Large intestine (tissue), 3 donors: ENCODE measurements at regions not wholly inside any gene's neighbourhood (a gene's known extent, or its start where the extent isn't known, plus 50 kb on each side); places are given as distances from the start of the nearest gene placed in this dataset.
"Not testable (repeated sequence)": the region's sequence is repeated elsewhere in the genome, so short reads cannot be mapped to it uniquely, and the experiment has no call there.

ENCODE experiments used
- DNase-seq, 2 donors: peaks; one replicate each; pipeline versions ENCODE4 v3.0.0 to v3.0.0-alpha.2; 2013
- H3K27ac ChIP-seq: one replicate; pipeline ENCODE4 v1.5.1; 2013; ENCODE audit warnings: low read length
- H3K27me3 ChIP-seq: 2 replicates; pipeline ENCODE4 v1.6.1; 2013; ENCODE audit warnings: low read length; ENCODE audit not compliant: control insufficient read depth, insufficient read depth
- H3K36me3 ChIP-seq: 2 replicates; pipeline ENCODE4 v1.6.1; 2013; ENCODE audit warnings: low read length; ENCODE audit not compliant: control insufficient read depth, insufficient read depth
- H3K4me1 ChIP-seq: one replicate; pipeline ENCODE4 v1.6.1; 2013; ENCODE audit warnings: low read length; ENCODE audit not compliant: control insufficient read depth, insufficient read depth
- H3K4me3 ChIP-seq: one replicate; pipeline ENCODE4 v1.5.1; 2013; ENCODE audit warnings: low read length
- H3K9me3 ChIP-seq: one replicate; pipeline ENCODE4 v1.6.1; 2013; ENCODE audit warnings: mild to moderate bottlenecking, low read depth, low read length, moderate library complexity; ENCODE audit not compliant: control insufficient read depth
- WGBS: methylation state at CpG from one replicate; pipeline ENCODE4 v1.1.5; 2013; ENCODE audit warnings: low lambda C conversion rate; ENCODE audit not compliant: insufficient coverage; 5-methylcytosine and 5-hydroxymethylcytosine counted together

DNA sequence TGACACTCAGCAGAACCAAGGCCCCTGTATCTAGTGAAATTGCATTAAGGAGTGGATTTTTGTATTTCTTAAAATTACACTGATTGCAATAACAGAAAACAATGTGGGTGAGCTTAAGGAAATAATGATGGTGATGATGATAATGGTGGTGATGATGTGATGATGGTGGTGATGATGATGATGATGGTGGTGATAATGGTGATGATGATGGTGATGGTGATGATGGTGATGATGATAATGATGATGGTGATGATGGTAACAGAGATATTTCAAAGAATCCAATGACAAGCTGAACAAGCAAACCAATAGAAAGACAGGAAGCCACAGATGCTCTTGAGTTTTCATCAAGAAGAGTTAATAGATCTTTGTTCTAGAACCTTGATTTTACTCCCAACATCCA lies 630.7 kb upstream of the AUTS2 start:
- no peak for DNase-seq
- H3K4me3 ChIP-seq: no peak overlapping the region
- no peaks in the 10 kb centered on the region for H3K9me3 ChIP-seq
- no peak overlapping the region for H3K27ac ChIP-seq
- H3K4me1 ChIP-seq: no peaks in the 10 kb centered on the region
- H3K36me3 ChIP-seq: no peaks in the 10 kb centered on the region
- no peaks in the 10 kb centered on the region for H3K27me3 ChIP-seq

DNA sequence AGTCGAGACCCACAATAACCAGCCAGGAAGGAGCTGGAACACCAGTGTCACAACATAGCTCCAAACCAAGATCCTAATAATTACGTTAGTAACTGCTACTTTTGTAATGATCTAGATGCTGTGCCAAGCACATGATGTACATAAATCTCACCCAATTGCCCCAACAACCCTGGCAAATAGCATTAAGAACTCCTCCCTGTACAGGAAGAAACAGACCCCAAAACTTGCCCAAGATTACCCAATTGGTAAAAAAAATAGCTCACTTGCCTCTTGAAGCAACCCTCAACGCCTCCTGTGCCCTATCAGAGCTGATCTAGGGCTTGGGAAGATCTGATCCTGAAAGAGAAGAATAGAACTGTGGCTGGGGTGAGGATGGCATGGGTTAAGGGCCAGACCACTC lies 628.7 kb upstream of the AUTS2 start:
- Histone ChIP-seq H3K36me3 (no peaks in the 10 kb centered on the region), H3K27me3 (no peaks in the 10 kb centered on the region), H3K4me3 (no peak overlapping the region), H3K27ac (no peak overlapping the region), H3K4me1 (no peaks in the 10 kb centered on the region), H3K9me3 (no peaks in the 10 kb centered on the region)
- no CpG with 5 or more reads among the region's 3 CpGs for WGBS
- no peak for DNase-seq

DNA sequence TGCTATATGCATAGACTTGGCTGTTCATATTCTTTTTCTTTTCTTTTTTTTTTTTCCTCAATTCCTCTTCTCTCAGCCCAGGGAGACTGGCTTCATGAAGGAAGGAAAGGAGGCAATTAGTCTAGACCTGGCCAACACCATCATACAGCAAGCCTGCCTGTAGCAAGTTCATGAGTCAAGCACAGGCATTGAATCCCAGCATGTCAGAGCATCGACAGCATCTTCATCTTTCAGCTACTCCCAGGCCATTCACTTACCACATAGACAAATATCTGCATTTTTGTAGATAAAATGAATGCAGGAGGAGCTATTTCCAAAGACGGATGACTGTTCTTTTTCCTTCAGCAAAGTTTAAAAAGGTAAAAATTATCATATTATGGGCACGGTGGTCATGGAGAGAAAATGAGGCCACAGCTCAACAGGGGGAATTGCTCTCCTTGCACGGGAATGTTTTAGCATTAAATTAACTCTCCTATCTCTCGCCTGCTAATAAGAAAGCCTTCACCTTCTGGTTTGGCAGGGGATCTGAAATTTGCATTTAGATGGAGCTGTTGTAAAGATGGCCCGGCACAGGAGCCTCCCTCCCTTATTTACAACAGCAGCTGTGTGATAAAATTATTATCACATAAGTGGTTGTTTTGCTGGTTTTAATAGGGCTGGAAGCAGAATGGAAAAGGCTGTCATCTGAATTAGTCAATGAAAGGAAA lies 626.5 kb upstream of the AUTS2 start:
- H3K27ac ChIP-seq: no peak overlapping the region
- H3K4me1 ChIP-seq: no peaks in the 10 kb centered on the region
- H3K27me3 ChIP-seq: no peaks in the 10 kb centered on the region
- H3K4me3 ChIP-seq: no peak overlapping the region
- WGBS: 75% methylated on average over 1 of the region's 6 CpGs
- no peaks in the 10 kb centered on the region for H3K9me3 ChIP-seq
- no peaks in the 10 kb centered on the region for H3K36me3 ChIP-seq
- no peak for DNase-seq

DNA sequence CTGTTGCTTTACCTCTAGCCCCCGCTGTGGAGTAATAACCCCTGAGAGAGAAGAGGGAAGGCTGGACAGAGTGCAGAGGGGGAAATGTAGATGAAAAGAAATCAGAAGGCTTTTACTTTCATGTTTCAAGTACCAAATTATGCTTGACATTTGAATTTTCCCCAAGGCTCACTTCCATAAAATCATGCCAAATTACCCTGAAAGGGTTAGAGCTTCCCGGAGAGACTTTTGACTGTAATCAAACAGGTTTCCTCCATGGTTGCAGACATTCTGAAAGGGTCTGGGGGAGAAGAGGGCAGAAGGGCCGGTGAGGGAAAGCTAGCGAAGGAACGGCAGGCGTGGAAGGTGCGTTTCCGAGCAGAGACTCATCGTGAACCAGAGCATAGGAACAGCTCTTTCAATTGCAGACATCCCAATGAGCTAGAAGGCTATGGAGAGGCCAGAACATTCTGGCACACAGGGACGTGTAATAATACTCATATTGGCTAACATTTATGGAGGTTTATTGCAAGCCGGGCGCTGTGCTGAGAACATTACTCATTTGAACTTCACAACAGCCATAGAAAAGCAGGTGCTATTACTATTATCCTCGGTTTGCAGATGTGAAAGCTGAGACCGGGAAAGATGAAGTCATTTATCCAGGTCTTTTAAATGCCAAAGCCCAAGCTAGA lies 620.8 kb upstream of the AUTS2 start:
- Histone ChIP-seq H3K27me3 (no peaks in the 10 kb centered on the region), H3K4me1 (no peaks in the 10 kb centered on the region), H3K27ac (no peak overlapping the region), H3K4me3 (no peak overlapping the region), H3K9me3 (no peaks in the 10 kb centered on the region), H3K36me3 (no peaks in the 10 kb centered on the region)
- no peak for DNase-seq
- WGBS: 60% methylated on average over 2 of the region's 14 CpGs

DNA sequence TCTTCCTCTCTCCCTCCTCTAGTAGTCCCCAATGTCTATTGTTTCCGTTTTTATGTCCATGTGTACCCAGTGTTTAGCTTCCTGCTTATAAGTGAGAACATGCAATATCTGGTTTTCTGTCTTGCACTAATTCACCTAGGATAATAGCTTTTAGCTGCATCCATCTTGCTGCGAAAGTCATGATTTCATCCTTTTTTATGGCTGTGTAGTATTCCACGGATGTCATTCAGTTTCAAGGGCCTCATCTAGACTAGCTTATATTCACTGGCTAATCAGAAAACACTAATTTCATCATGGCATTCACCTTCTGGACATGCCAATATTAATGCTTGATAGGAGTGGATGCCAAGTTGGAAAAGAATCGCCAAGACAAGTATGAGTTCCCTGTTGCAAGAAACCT lies 619.6 kb upstream of the AUTS2 start:
- Histone ChIP-seq H3K36me3 (no peaks in the 10 kb centered on the region), H3K27ac (no peak overlapping the region), H3K4me1 (no peaks in the 10 kb centered on the region), H3K9me3 (no peaks in the 10 kb centered on the region), H3K27me3 (no peaks in the 10 kb centered on the region), H3K4me3 (no peak overlapping the region)
- DNase-seq: no peak
- WGBS: 100% methylated on average over 1 of the region's 4 CpGs

DNA sequence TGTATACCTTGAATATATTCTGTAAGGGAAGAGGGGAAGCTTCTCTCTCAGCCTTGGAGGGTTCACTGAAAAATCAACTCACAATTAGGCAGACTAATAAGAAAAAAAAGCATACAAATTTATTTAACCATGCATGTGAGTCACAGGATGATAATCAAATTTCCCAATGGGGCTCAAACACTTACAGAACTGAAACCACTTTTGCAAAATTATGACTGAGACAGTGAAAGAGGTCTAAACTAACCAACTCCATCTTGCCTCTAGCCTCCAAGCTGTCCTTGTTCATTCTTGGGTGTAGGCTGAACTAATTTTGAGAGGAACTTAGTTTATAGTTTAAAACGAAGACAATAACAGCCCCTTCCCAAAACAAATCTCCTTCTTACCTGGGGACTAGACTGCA lies 618.3 kb upstream of the AUTS2 start:
- no peak for DNase-seq
- Histone ChIP-seq H3K4me3 (no peak overlapping the region), H3K36me3 (no peaks in the 10 kb centered on the region), H3K27me3 (no peaks in the 10 kb centered on the region), H3K4me1 (no peaks in the 10 kb centered on the region), H3K9me3 (no peaks in the 10 kb centered on the region), H3K27ac (no peak overlapping the region)
- WGBS: no CpG with 5 or more reads among the region's 1 CpG

DNA sequence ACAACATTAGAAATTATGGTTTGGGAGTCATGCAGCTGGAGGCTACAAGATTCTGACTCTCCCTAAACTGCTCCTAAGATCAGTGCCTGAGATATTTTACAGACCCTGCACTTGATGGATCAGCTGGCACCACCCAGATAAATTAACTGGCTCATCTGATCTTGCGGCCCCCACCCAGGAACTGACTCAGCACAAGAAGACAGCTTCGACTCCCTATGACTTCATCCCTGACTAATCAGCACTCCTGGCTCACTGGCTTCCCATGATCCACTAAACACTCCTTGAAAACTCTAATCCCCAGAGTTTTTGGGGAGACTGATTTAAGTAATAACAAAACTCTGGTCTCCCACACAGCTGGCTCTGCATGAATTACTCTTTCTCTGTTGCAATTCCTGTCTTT lies 617.8 kb upstream of the AUTS2 start:
- not testable (repeated sequence) for H3K27ac ChIP-seq, DNase-seq, H3K9me3 ChIP-seq, H3K4me3 ChIP-seq, H3K4me1 ChIP-seq, H3K36me3 ChIP-seq, H3K27me3 ChIP-seq
- no CpG with 5 or more reads among the region's 2 CpGs for WGBS

DNA sequence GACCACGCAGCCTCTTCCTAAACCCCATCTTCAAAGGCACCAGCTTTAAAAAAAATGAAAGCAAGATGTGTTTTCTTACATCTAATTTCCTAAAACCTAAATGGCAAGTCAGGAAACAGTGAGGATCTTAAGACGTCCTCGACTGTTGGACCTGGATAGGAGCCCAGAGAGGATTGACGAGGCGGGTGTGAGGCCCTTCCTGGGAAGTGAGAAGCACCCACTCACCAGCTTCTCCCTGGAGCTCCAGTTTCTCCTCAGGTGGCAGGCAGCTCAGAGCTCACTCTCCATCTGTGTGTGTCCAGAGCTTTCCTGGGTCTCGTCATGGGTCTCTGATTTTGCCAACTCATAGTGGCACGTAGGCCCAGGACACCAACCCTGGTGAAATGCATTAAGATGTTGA lies 614.0 kb upstream of the AUTS2 start:
- Histone ChIP-seq H3K4me1 (no peaks in the 10 kb centered on the region), H3K27ac (no peak overlapping the region), H3K27me3 (no peaks in the 10 kb centered on the region), H3K4me3 (no peak overlapping the region), H3K9me3 (no peaks in the 10 kb centered on the region), H3K36me3 (no peaks in the 10 kb centered on the region)
- WGBS: no CpG with 5 or more reads among the region's 7 CpGs
- DNase-seq: no peak

DNA sequence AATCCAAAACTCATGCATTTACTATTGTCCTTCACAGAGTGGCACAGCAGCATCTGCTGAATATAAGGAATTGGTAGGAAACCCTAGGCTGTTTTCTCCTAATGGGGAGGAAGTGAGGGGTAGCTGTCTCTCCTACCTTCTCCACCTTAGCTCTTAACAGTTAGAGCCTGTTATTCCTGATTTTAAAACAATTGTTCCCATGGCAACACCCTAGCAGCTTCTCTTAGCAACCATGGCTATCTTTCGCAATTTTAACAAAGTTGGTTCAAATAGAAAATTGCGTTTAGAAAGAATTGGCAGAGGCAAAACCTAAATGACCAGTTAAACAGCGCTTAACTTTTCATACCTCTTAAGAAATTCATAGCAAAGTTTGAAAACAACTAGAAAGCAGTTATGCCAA lies 603.4 kb upstream of the AUTS2 start:
- WGBS: 83% methylated on average over 3 of the region's 3 CpGs
- H3K4me1 ChIP-seq: no peaks in the 10 kb centered on the region
- no peaks in the 10 kb centered on the region for H3K27me3 ChIP-seq
- H3K9me3 ChIP-seq: no peaks in the 10 kb centered on the region
- H3K36me3 ChIP-seq: no peaks in the 10 kb centered on the region
- H3K27ac ChIP-seq: no peak overlapping the region
- no peak overlapping the region for H3K4me3 ChIP-seq
- no peak for DNase-seq

DNA sequence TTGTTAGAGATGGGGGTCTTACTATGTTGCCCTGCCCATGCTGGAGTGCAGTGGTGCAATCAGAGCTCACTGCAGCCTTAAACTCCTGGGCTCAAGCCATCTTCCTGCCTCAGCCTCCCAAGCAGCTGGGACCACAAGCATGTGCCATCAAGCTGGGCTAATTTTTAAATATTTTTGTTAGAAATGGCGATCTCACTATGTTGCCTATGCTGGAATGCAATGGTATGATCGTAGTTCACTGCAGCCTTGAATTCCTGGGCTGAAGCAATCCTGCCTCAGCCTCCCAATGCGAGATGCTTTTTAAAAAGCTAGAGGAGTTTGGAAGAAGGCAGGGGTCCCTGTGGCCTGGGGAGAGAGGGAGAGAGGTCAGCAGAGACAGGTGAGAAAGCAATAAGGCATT lies 600.1 kb upstream of the AUTS2 start:
- H3K36me3 ChIP-seq: no peaks in the 10 kb centered on the region
- H3K27ac ChIP-seq: no peak overlapping the region
- H3K27me3 ChIP-seq: no peaks in the 10 kb centered on the region
- no CpG with 5 or more reads among the region's 3 CpGs for WGBS
- H3K4me1 ChIP-seq: no peaks in the 10 kb centered on the region
- H3K4me3 ChIP-seq: no peak overlapping the region
- peaks cover 7% of the 10 kb centered on the region for H3K9me3 ChIP-seq
- DNase-seq: no peak

DNA sequence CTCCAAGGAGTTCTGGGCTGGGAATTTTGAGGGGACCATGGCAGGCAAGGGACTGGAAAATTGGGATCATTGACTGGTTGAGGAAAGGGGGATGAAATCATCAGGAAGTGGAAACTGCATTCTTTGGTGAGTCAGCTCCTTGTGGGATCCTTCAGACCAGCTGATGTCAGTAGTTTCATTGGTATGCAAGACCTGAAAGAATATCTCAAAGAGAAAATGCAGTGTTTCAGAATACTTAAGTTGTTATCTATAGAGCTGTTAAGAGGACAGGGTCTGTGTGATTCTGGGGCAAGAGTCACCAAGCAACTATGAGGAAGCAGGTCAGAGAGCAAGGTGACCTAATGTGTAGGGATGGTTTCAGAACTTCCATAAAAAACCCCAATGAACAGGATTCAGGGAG lies 595.9 kb upstream of the AUTS2 start:
- Histone ChIP-seq H3K9me3 (peaks cover 7% of the 10 kb centered on the region), H3K4me3 (no peak overlapping the region), H3K4me1 (no peaks in the 10 kb centered on the region)

More for the DNA sequence above, 595.9 kb upstream of the AUTS2 start:
- no peak overlapping the region for H3K27ac ChIP-seq
- no peaks in the 10 kb centered on the region for H3K36me3 ChIP-seq
- no peaks in the 10 kb centered on the region for H3K27me3 ChIP-seq
- peak; percentile 8 to 43 for DNase-seq
